ENCODE measurements at regions not wholly inside any gene's neighbourhood (a gene's known extent, or its start where the extent isn't known, plus 50 kb on each side); places are given as distances from the start of the nearest gene placed in this dataset.

GRCh38 chr22:49607821-49608220, 219.9 kb downstream of the BRD1 start:
- ATAC-seq = no peak
- TF ChIP-seq ZNF70 (CRISPR knock-in tag; IDR thresholded peaks at IDR 0.05) = no peak
- no peak for TF ChIP-seq ESRRG (CRISPR knock-in tag; IDR thresholded peaks at IDR 0.05)
- TF ChIP-seq ISL1 (CRISPR knock-in tag; IDR thresholded peaks at IDR 0.05) = no peak
- no peak for TF ChIP-seq ARNTL (CRISPR knock-in tag; IDR thresholded peaks at IDR 0.05; ENCODE audit: borderline replicate concordance, low read depth)
- no peak for TF ChIP-seq TOX (CRISPR knock-in tag; IDR thresholded peaks at IDR 0.05; ENCODE audit: borderline replicate concordance)
- TF ChIP-seq PPARA (CRISPR knock-in tag; IDR thresholded peaks at IDR 0.05; ENCODE audit: borderline replicate concordance) = no peak
- no peak for TF ChIP-seq CREB5 (CRISPR knock-in tag; IDR thresholded peaks at IDR 0.05; ENCODE audit: low read depth)
- no peak for TF ChIP-seq OSR1 (CRISPR knock-in tag; IDR thresholded peaks at IDR 0.05)
- TF ChIP-seq PATZ1 (CRISPR knock-in tag; IDR thresholded peaks at IDR 0.05; ENCODE audit: borderline replicate concordance) = no peak
- no peak for TF ChIP-seq CSRNP3 (CRISPR knock-in tag; IDR thresholded peaks at IDR 0.05)
- no peak for TF ChIP-seq ZFP30 (CRISPR knock-in tag; IDR thresholded peaks at IDR 0.05)
- no peak for TF ChIP-seq ZNF8 (CRISPR knock-in tag; IDR thresholded peaks at IDR 0.05)
- no peak for TF ChIP-seq TCF4 (CRISPR knock-in tag; IDR thresholded peaks at IDR 0.05; ENCODE audit: borderline replicate concordance)

- ATAC-seq = no peak
- TF ChIP-seq POU6F1 (CRISPR knock-in tag; IDR thresholded peaks at IDR 0.05; ENCODE audit: borderline replicate concordance, low read depth) (no peak), CSDC2 (CRISPR knock-in tag; IDR thresholded peaks at IDR 0.05) (no peak), ZNF70 (CRISPR knock-in tag; IDR thresholded peaks at IDR 0.05) (no peak), CREB5 (CRISPR knock-in tag; IDR thresholded peaks at IDR 0.05; ENCODE audit: low read depth) (no peak), ZFP3 (CRISPR knock-in tag; IDR thresholded peaks at IDR 0.05) (no peak), PATZ1 (CRISPR knock-in tag; IDR thresholded peaks at IDR 0.05; ENCODE audit: borderline replicate concordance) (no peak), PPARA (CRISPR knock-in tag; IDR thresholded peaks at IDR 0.05; ENCODE audit: borderline replicate concordance) (no peak), TSHZ2 (CRISPR knock-in tag; IDR thresholded peaks at IDR 0.05) (no peak), ZNF565 (CRISPR knock-in tag; conservative IDR thresholded peaks at IDR 0.05; ENCODE audit: low read depth) (no peak), GLIS3 (CRISPR knock-in tag; IDR thresholded peaks at IDR 0.05) (no peak)
Observed at GRCh38 chr22:49606562-49607290, 220.9 kb downstream of the BRD1 start.

Measured in SK-N-SH treated with all-trans-retinoic acid at 6 μM for 48 hours (cell line).